Immature natural killer cell (primary cell): ENCODE measurements at regions not wholly inside any gene's neighbourhood (a gene's known extent, or its start where the extent isn't known, plus 50 kb on each side); places are given as distances from the start of the nearest gene placed in this dataset.

Experiments used
- DNase-seq, 3 donors: peaks; one replicate each; pipeline ENCODE4 v3.0.0; 2022; ENCODE audit warnings: mixed read lengths in 1 of 3
- H3K27ac Mint-ChIP-seq, 6 donors: one replicate each; pipeline ENCODE4 v1.8.0; 2020; ENCODE audit warnings: mixed read lengths in 6 of 6, mild to moderate bottlenecking in 5 of 6, inconsistent platforms in 4 of 6, moderate library complexity in 3 of 6
- H3K27me3 Mint-ChIP-seq, 3 donors: one replicate each; pipeline ENCODE4 v1.8.0; 2020 to 2021; ENCODE audit warnings: low read depth in 3 of 3, mild to moderate bottlenecking in 3 of 3, mixed read lengths in 3 of 3, moderate library complexity in 3 of 3, inconsistent platforms in 1 of 3
- H3K36me3 Mint-ChIP-seq, 3 donors: one replicate each; pipeline ENCODE4 v1.8.0; 2020; ENCODE audit warnings: mixed read lengths in 3 of 3, inconsistent platforms in 2 of 3, mild to moderate bottlenecking in 2 of 3
- H3K4me1 Mint-ChIP-seq, 2 donors: one replicate each; pipeline ENCODE4 v1.8.0; 2020; ENCODE audit warnings: inconsistent platforms in 2 of 2, mild to moderate bottlenecking in 2 of 2, mixed read lengths in 2 of 2, moderate library complexity in 1 of 2
- H3K4me3 Mint-ChIP-seq, 5 donors: one replicate each; pipeline ENCODE4 v1.8.0; 2020; ENCODE audit warnings: mild to moderate bottlenecking in 5 of 5, mixed read lengths in 5 of 5, inconsistent platforms in 3 of 5, moderate library complexity in 3 of 5
- H3K9me3 Mint-ChIP-seq, 6 donors: one replicate each; pipeline ENCODE4 v1.8.0; 2020; ENCODE audit warnings: mild to moderate bottlenecking in 6 of 6, mixed read lengths in 6 of 6, inconsistent platforms in 4 of 6, moderate library complexity in 3 of 6

DNA sequence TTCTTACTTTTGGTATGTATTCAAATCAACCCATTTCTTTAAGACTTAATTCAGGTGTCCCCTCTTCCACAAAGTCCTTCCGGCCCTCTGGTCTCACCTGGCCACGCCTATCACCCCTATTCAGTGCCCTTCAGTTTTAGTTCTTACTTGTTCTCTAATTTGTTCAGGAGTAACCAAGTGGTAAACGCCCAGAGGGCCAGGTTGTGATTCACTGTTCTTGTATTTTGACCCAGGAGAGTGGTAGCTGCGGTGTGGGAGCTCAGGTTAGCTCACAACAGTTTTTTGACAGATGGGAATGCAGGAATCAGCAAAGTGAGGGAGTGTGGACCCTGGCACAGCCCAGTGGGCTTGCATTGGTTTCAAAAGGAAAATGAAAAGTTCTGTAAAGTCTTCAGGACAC, 81.7 kb upstream of the RIPOR2 start:
- DNase-seq, result no peak
- Mint-ChIP-seq H3K27ac (peak overlapping the region in 5 of 6 donors; percentile 28 to 73 (median 56)), H3K4me3 (no peak overlapping the region), H3K4me1 (peaks cover 18 to 52% of the 10 kb centered on the region in 2 donors), H3K9me3 (no peaks in the 10 kb centered on the region), H3K27me3 (no peaks in the 10 kb centered on the region), H3K36me3 (peaks cover 0 to 10% (median 7%) of the 10 kb centered on the region in 3 donors)

DNA sequence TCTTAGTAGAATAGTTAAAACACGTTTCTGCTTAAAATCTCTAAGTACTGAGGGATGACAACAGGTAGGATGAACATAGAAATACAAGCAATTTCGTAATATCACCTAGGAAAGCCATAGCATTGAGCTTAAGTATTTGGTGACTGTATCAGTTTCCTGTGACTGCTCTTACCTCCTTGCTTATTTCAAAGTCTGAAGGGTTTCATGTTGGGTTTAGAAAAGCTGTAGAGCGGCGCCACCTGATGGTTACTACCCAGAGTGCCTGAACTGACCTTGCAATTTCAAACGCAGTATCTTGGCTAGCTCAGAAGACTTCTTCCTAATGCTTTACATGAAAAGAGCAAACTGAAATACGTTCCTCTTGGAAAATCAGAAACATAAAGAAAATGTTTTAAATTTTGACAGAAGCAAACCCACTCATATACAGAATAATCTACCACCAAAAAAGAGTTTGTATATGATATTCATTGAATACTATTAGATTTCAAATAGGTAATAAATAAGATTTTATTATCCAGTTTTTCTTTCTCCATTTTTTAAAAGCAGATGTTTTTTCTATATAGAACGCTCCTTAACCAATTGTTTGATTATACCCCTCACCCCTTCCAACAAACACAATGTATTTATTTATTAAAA, 82.3 kb upstream of the RIPOR2 start:
- Mint-ChIP-seq H3K9me3 (no peaks in the 10 kb centered on the region), H3K4me3 (no peak overlapping the region), H3K27ac (peak overlapping the region in 4 of 6 donors; percentile 28 to 64 (median 51)), H3K27me3 (no peaks in the 10 kb centered on the region), H3K36me3 (peaks cover 0 to 15% (median 7%) of the 10 kb centered on the region in 3 donors), H3K4me1 (peaks cover 16 to 46% of the 10 kb centered on the region in 2 donors)
- DNase-seq, result peak; percentile 64 to 72 (median 67)

DNA sequence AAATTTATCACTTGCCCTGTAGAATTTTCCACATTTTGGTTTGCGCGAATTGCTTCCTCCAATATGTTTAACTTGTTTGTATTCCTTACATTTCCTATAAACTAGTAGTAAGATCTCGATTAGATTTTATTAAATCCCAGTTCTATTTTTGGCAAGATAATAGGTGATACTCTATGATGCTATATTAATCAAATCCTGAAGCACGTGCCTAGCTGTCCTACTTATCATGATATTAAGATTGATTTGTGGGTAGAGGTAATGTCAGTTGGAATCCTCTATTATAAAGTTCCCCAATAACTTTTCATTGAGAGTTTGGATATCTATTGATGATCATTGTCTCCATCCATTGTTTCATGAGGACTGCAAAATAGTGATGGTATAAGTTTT, 82.8 kb upstream of the RIPOR2 start:
- Mint-ChIP-seq H3K4me1 (peaks cover 16 to 41% of the 10 kb centered on the region in 2 donors), H3K4me3 (no peak overlapping the region), H3K36me3 (peaks cover 0 to 15% (median 7%) of the 10 kb centered on the region in 3 donors), H3K27me3 (no peaks in the 10 kb centered on the region), H3K9me3 (no peaks in the 10 kb centered on the region), H3K27ac (peak overlapping the region in 1 of 6 donors; percentile 12)
- no peak for DNase-seq

DNA sequence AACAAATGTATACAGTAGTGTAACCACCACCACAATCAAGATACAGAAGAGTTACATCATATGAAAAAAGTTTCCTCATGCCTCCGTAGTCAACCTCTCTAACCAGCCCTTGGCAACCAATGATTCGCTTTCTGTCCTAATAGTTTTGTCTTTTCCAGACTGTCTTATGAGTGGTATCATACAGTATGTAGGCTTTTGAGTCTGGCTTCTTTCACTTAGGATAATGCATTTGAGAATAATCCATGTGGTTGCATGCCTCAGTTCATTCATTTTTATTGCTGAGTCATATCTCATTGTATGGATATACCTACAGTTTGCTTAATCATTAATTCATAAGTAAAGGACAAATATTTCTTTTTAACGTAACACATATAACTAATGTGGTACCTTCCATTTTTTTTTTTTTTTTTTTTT, 86.4 kb upstream of the RIPOR2 start:
- Mint-ChIP-seq H3K27ac (peak overlapping the region in 1 of 6 donors; percentile 10), H3K27me3 (peaks cover 0 to 1% (median 0%) of the 10 kb centered on the region in 3 donors), H3K36me3 (peaks cover 0 to 5% (median 3%) of the 10 kb centered on the region in 3 donors), H3K4me1 (peaks cover 33 to 47% of the 10 kb centered on the region in 2 donors), H3K4me3 (no peak overlapping the region), H3K9me3 (no peaks in the 10 kb centered on the region)
- DNase-seq, result no peak

DNA sequence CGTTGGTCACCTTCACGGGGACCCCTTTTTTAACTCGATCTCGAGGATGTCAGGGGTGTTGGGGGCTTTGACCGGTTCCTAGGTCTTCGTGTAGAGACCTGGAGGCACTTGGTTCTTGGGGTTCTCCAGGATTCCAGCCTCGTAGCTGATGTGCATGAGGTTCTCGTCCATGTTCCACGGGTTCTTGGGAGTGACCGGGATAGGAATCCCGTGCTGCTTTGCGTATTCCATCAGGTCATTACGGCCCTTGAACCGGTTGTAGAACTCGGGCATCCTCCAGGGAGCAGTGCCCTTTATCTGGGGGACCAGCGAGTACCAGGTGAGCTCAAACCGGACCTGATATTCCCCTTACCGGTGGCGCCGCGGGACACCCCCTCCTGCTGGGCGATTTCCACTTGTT, 88.0 kb upstream of the RIPOR2 start:
- H3K4me3 Mint-ChIP-seq, result no peak overlapping the region
- no peaks in the 10 kb centered on the region for H3K9me3 Mint-ChIP-seq
- H3K36me3 Mint-ChIP-seq, result peaks cover 0 to 7% (median 5%) of the 10 kb centered on the region in 3 donors
- peaks cover 33 to 36% of the 10 kb centered on the region in 2 donors for H3K4me1 Mint-ChIP-seq
- H3K27me3 Mint-ChIP-seq, result peaks cover 0 to 1% (median 0%) of the 10 kb centered on the region in 3 donors
- no peak overlapping the region for H3K27ac Mint-ChIP-seq
- no peak for DNase-seq

DNA sequence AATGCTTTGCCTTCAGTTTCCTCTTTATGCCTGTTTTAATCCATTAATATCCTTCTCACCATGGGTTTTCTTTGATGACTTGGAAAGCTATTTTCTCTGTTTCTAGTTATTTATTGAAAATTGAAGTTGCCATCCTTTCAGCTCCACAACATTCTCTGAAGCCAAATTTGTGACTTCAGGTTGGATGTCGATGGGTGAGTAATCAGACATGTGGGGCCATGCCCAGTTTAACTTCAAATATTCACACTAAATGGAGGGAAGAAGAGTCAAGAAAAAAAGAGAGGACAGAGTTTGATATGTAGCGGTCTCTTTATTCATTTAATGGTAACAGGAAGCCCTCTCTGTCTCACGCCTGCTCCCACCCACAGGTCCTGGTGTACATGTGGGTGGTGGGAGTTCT, 89.1 kb upstream of the RIPOR2 start:
- Mint-ChIP-seq H3K4me3 (peak overlapping the region in 1 of 5 donors; percentile 38), H3K27me3 (peaks cover 0 to 2% (median 1%) of the 10 kb centered on the region in 3 donors), H3K27ac (peak overlapping the region in 5 of 6 donors; percentile 4 to 51 (median 39)), H3K9me3 (no peaks in the 10 kb centered on the region), H3K4me1 (peaks cover 33 to 36% of the 10 kb centered on the region in 2 donors), H3K36me3 (peaks cover 0 to 7% (median 5%) of the 10 kb centered on the region in 3 donors)
- DNase-seq, result no peak

DNA sequence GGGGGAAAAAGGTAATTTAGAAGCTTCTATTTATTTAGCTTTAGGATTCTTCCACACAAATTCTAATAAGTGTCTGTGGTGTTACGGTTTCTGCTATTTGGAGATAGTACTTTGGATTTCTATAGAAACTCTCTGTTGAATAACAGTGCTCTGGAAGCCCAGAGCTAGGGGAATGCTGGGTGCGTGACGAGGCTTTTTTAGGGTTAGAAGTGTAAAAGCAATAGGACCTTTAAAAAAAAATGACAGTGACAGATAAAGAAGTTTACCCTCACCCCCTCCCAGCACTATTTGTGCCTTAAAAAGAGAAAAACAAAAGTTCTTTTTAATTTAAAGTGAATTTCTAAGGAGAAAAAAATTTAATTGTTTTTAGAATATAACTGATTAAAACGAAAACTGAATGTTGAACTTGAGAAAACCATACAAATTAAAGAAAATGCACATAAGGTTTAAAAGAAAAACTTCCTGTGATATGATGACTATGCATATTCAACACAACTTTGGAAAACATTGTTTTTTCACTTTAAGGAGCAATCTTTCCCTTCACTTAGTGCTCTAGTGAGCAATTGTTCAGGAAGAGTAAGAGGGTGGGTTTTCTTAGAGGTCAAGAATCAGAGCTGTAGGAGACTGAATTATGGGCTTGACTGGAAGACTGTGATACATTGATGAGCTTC, 89.6 kb upstream of the RIPOR2 start:
- Mint-ChIP-seq H3K27ac (peak overlapping the region in 5 of 6 donors; percentile 47 to 84 (median 51)), H3K9me3 (no peaks in the 10 kb centered on the region), H3K36me3 (peaks cover 0 to 7% (median 5%) of the 10 kb centered on the region in 3 donors), H3K4me1 (peaks cover 33 to 36% of the 10 kb centered on the region in 2 donors), H3K27me3 (peaks cover 0 to 2% (median 1%) of the 10 kb centered on the region in 3 donors), H3K4me3 (peak overlapping the region in 1 of 5 donors; percentile 38)
- no peak for DNase-seq

DNA sequence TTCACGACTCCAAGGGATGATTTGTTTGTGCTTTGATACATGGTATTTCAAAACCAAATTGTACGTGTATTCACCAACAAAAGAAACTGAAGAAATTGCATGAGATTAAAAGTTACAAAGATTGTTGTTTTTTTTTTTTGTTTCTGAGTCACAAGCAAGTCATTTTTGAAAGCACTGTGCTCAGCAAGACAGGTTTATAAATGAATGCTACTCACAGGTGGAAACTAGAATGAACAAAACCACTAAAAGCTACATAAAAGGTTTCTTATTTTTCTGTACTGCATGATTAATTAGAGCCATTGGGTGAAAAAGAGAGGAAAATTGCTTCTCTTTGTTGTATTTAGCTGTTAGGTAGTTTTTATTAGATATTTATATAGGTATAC, 90.2 kb upstream of the RIPOR2 start:
- Mint-ChIP-seq H3K27ac (peak overlapping the region; percentile 26 to 84 (median 49)), H3K27me3 (peaks cover 0 to 2% (median 1%) of the 10 kb centered on the region in 3 donors), H3K4me1 (peaks cover 33 to 36% of the 10 kb centered on the region in 2 donors), H3K36me3 (peaks cover 0 to 7% (median 5%) of the 10 kb centered on the region in 3 donors), H3K4me3 (peak overlapping the region in 1 of 5 donors; percentile 2), H3K9me3 (no peaks in the 10 kb centered on the region)
- no peak for DNase-seq

DNA sequence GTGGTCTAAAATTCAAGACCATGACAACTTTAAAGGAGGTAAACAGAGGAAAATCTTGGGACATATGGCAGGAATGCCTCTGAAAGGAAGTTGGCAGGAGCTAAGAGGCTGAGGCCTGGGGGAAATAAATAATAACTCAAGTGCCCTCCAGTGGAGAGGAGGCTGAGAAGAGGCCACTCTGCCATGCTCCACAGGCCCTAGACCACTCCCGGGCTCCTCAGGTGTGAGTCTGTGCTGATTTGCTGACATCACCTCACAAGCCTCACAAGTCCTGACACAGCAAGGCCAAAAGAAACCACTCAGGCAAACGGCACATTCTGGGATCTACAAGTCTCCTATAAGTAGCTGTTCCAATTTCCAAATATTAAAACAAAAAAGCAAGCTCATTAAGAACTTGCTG, 91.0 kb upstream of the RIPOR2 start:
- DNase-seq, result no peak
- Mint-ChIP-seq H3K27ac (peak overlapping the region in 5 of 6 donors; percentile 32 to 79 (median 69)), H3K27me3 (peaks cover 0 to 2% (median 1%) of the 10 kb centered on the region in 3 donors), H3K9me3 (no peaks in the 10 kb centered on the region), H3K36me3 (peaks cover 0 to 7% (median 5%) of the 10 kb centered on the region in 3 donors), H3K4me3 (peak overlapping the region in 1 of 5 donors; percentile 21), H3K4me1 (peaks cover 33 to 36% of the 10 kb centered on the region in 2 donors)

DNA sequence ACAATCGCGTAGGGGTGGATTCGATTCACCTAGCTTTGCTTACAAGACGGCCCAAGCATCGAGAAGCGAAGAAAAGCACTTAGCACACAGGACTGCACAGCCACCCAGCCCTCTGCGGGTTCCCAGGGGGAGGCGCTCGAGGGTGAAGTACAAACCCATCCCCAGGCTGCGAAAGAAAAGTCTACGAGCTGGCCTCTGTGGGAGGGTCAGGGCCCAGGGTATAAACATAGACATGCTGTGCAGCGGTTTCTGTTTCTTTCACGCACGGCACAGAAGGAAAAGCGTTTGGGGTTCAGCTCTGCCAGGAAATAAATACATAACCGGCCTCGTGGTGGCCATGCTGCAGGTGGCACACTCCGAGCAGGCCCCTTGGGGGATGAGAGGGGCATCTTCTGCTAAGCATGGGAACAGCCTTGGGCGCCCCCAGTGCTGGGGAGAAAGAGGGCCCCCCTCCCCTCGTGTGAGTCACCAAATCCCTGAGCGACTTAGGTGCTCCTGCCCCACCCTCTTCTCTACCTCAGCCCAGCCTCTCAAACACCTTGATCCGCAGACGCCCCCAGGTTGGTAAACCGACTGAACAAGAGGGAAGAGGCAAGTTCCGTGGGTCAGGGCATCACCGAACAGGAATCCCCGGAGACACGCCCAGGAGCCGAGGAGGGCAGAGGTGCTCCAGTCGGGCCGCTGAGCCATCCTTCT, 91.6 kb upstream of the RIPOR2 start:
- H3K9me3 Mint-ChIP-seq, result no peaks in the 10 kb centered on the region
- H3K27ac Mint-ChIP-seq, result peak overlapping the region in 5 of 6 donors; percentile 51 to 77 (median 69)
- H3K4me3 Mint-ChIP-seq, result peak overlapping the region in 4 of 5 donors; percentile 46 to 73 (median 62)
- H3K4me1 Mint-ChIP-seq, result peaks cover 33 to 39% of the 10 kb centered on the region in 2 donors
- DNase-seq, result peak; percentile 58 to 80 (median 59)
- peaks cover 0 to 7% (median 6%) of the 10 kb centered on the region in 3 donors for H3K36me3 Mint-ChIP-seq
- peaks cover 0 to 2% (median 1%) of the 10 kb centered on the region in 3 donors for H3K27me3 Mint-ChIP-seq

DNA sequence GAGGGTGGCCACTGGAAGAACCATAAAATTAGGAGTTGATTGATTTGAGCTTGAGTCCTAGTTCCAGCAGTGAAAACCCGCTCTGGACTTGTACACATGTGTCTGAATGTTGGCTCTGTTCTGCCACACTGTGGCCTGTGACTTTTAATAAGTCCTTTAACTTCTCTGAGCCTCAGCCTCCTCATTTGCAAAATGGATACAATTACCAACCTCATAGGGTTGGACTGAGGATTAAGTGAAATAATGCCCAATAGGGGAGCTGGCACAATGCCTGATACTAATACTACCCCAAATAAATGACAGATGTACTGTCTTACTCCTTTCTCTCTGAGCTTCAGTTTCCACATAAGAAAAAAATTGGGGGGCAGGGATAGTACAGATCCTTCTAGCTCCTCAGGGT, 92.6 kb upstream of the RIPOR2 start:
- Mint-ChIP-seq H3K27me3 (peaks cover 0 to 2% (median 1%) of the 10 kb centered on the region in 3 donors), H3K36me3 (peaks cover 0 to 7% (median 4%) of the 10 kb centered on the region in 3 donors), H3K4me3 (no peak overlapping the region), H3K4me1 (peaks cover 36 to 45% of the 10 kb centered on the region in 2 donors), H3K27ac (peak overlapping the region in 4 of 6 donors; percentile 25 to 86 (median 42)), H3K9me3 (no peaks in the 10 kb centered on the region)
- no peak for DNase-seq

DNA sequence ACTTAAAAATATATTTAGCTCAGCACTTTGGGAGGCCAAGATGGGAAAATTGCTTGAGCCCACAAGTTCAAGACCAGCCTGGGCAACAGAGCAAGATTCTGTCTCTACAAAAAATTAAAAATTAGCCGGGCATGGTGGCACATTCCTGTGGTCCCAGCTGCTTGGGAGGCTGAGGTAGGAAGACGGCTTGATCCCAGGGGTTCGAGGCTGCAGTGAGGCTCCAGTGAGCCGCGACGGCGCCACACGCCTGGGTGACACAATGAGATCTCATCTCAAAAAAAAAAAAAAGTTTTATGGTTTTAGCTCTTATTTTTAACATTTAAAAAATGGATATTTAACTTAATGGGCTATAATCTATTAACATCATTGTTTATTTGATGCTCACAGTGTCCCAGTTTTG, 97.2 kb upstream of the RIPOR2 start:
- Mint-ChIP-seq H3K27me3 (peaks cover 0 to 2% (median 0%) of the 10 kb centered on the region in 3 donors), H3K36me3 (peaks cover 0 to 7% (median 4%) of the 10 kb centered on the region in 3 donors), H3K27ac (peak overlapping the region; percentile 35 to 91 (median 54)), H3K4me1 (peaks cover 47 to 56% of the 10 kb centered on the region in 2 donors), H3K9me3 (no peaks in the 10 kb centered on the region), H3K4me3 (peak overlapping the region in 2 of 5 donors; percentile 10 to 36)
- DNase-seq, result no peak

DNA sequence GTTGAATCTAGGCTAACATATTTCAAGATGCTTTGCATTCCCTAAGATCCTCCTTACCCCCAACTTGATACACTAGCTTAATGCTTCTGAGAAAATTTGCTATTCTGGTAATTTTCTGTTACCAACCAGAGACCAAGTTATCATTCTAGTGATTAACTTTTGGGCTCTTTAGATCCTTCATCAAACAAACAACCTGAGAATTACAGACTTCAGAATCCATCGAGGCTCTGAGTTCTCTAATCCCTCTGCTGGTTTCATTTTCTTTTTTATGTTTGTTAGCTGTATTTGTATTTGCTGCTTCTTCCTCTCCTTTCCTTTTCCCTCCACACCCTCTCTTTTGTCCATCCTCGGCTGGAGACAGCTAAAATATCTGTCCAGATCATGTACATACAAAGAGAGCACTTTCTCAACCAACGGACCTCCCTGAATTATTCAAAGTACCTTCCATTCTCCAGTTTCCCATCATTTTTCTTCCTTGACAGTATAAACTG, 98.7 kb upstream of the RIPOR2 start:
- Mint-ChIP-seq H3K4me3 (peak overlapping the region; percentile 89 to 94 (median 90)), H3K27ac (peak overlapping the region; percentile 91 to 100 (median 98)), H3K9me3 (no peaks in the 10 kb centered on the region), H3K4me1 (peaks cover 60 to 71% of the 10 kb centered on the region in 2 donors), H3K36me3 (peaks cover 0 to 4% (median 4%) of the 10 kb centered on the region in 3 donors), H3K27me3 (peaks cover 0 to under 1% (median 0%) of the 10 kb centered on the region in 3 donors)
- peak; percentile 26 to 39 (median 39) for DNase-seq
